K562 (cell line): ENCODE measurements at regions not wholly inside any gene's neighbourhood (a gene's known extent, or its start where the extent isn't known, plus 50 kb on each side); places are given as distances from the start of the nearest gene placed in this dataset.

Source experiments
- GABPA ChIP-seq: fragments of 200-800 bp; sonication (Bioruptor generic); conservative IDR thresholded peaks from 2 replicates; pipeline ENCODE4 v1.6.1; 2016; ENCODE audit warnings: low read depth, missing genetic modification characterization, missing compliant biosample characterization
- KAT7 ChIP-seq: sonication (generic); formaldehyde crosslinking; IDR thresholded peaks from 2 replicates; pipeline ENCODE4 v1.8.0; 2022; ENCODE audit warnings: missing genetic modification reagents, mild to moderate bottlenecking, borderline replicate concordance
- KLF6 ChIP-seq: fragments of 250-450 bp; sonication (Bioruptor Pico); IDR thresholded peaks from 2 replicates; pipeline ENCODE4 v1.4.0; 2020; ENCODE audit warnings: mild to moderate bottlenecking, moderate library complexity, borderline replicate concordance
- MED1 ChIP-seq: sonication (generic); formaldehyde crosslinking; IDR thresholded peaks from 2 replicates; pipeline ENCODE4 v1.8.1; 2023; ENCODE audit warnings: missing genetic modification reagents, borderline replicate concordance
- ZNF408 ChIP-seq: fragments of 250-450 bp; sonication (Bioruptor Pico); IDR thresholded peaks from 2 replicates; pipeline ENCODE4 v1.4.0; 2020; ENCODE audit warnings: low read depth, mild to moderate bottlenecking, moderate library complexity
- TF ChIP-seq, protein P1 (sequence below), 2 experiments: fragments of 450-650 bp in 1 of 2; sonication (generic) in 1 of 2; formaldehyde crosslinking in 1 of 2; IDR thresholded peaks; 2 replicates each; pipeline versions ENCODE4 v1.7.1 to v1.9.0; 2016 to 2022; ENCODE audit warnings: inconsistent platforms in 1 of 2, mild to moderate bottlenecking in 1 of 2, missing genetic modification reagents in 1 of 2
- TF ChIP-seq, protein P2 (sequence below): sonication (generic); formaldehyde crosslinking; IDR thresholded peaks from 2 replicates; pipeline ENCODE4 v1.8.1; 2022; ENCODE audit warnings: missing genetic modification reagents
- TF ChIP-seq, protein P3 (sequence below): sonication (generic); formaldehyde crosslinking; IDR thresholded peaks from 2 replicates; pipeline ENCODE4 v1.8.1; 2023; ENCODE audit warnings: missing genetic modification reagents, mild to moderate bottlenecking, borderline replicate concordance
- TF ChIP-seq, protein P4 (sequence below): fragments of 450-650 bp; IDR thresholded peaks from 2 replicates; pipeline ENCODE4 v1.6.1; 2016; ENCODE audit warnings: low read depth, mild to moderate bottlenecking, moderate library complexity
- TF ChIP-seq, protein P5 (sequence below): fragments of 250-450 bp; sonication (Bioruptor Pico); IDR thresholded peaks from 2 replicates; pipeline ENCODE4 v1.6.1; 2021; ENCODE audit warnings: mild to moderate bottlenecking

DNA sequence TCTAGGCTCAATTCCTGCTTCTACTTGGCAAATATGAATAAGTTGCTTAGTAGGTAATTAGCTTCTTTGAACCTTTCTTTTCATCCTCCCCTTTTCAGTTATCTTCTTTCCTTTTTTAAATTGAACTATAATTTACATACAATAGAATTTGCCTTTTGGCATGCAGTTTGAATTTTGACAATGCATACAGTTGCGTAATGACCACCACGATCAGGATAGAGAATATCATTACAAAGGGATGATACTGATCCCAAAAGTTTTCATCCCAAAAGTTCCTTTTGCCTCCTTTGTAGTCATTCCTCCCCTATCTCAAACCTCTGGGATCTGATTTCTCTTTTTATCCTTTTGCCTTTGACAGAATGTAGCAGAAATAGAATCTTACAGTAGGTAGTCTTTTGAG is 164.4 kb downstream of the NOC3L start (continued):
- TF ChIP-seq, protein P1, sequence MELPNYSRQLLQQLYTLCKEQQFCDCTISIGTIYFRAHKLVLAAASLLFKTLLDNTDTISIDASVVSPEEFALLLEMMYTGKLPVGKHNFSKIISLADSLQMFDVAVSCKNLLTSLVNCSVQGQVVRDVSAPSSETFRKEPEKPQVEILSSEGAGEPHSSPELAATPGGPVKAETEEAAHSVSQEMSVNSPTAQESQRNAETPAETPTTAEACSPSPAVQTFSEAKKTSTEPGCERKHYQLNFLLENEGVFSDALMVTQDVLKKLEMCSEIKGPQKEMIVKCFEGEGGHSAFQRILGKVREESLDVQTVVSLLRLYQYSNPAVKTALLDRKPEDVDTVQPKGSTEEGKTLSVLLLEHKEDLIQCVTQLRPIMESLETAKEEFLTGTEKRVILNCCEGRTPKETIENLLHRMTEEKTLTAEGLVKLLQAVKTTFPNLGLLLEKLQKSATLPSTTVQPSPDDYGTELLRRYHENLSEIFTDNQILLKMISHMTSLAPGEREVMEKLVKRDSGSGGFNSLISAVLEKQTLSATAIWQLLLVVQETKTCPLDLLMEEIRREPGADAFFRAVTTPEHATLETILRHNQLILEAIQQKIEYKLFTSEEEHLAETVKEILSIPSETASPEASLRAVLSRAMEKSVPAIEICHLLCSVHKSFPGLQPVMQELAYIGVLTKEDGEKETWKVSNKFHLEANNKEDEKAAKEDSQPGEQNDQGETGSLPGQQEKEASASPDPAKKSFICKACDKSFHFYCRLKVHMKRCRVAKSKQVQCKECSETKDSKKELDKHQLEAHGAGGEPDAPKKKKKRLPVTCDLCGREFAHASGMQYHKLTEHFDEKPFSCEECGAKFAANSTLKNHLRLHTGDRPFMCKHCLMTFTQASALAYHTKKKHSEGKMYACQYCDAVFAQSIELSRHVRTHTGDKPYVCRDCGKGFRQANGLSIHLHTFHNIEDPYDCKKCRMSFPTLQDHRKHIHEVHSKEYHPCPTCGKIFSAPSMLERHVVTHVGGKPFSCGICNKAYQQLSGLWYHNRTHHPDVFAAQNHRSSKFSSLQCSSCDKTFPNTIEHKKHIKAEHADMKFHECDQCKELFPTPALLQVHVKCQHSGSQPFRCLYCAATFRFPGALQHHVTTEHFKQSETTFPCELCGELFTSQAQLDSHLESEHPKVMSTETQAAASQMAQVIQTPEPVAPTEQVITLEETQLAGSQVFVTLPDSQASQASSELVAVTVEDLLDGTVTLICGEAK (IDR thresholded peaks at IDR 0.05), result no peak
- TF ChIP-seq, protein P1 (CRISPR knock-in tag; IDR thresholded peaks at IDR 0.05), result no peak
- TF ChIP-seq, protein P2, sequence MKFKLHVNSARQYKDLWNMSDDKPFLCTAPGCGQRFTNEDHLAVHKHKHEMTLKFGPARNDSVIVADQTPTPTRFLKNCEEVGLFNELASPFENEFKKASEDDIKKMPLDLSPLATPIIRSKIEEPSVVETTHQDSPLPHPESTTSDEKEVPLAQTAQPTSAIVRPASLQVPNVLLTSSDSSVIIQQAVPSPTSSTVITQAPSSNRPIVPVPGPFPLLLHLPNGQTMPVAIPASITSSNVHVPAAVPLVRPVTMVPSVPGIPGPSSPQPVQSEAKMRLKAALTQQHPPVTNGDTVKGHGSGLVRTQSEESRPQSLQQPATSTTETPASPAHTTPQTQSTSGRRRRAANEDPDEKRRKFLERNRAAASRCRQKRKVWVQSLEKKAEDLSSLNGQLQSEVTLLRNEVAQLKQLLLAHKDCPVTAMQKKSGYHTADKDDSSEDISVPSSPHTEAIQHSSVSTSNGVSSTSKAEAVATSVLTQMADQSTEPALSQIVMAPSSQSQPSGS (CRISPR knock-in tag), result no peak
- TF ChIP-seq, protein P3, sequence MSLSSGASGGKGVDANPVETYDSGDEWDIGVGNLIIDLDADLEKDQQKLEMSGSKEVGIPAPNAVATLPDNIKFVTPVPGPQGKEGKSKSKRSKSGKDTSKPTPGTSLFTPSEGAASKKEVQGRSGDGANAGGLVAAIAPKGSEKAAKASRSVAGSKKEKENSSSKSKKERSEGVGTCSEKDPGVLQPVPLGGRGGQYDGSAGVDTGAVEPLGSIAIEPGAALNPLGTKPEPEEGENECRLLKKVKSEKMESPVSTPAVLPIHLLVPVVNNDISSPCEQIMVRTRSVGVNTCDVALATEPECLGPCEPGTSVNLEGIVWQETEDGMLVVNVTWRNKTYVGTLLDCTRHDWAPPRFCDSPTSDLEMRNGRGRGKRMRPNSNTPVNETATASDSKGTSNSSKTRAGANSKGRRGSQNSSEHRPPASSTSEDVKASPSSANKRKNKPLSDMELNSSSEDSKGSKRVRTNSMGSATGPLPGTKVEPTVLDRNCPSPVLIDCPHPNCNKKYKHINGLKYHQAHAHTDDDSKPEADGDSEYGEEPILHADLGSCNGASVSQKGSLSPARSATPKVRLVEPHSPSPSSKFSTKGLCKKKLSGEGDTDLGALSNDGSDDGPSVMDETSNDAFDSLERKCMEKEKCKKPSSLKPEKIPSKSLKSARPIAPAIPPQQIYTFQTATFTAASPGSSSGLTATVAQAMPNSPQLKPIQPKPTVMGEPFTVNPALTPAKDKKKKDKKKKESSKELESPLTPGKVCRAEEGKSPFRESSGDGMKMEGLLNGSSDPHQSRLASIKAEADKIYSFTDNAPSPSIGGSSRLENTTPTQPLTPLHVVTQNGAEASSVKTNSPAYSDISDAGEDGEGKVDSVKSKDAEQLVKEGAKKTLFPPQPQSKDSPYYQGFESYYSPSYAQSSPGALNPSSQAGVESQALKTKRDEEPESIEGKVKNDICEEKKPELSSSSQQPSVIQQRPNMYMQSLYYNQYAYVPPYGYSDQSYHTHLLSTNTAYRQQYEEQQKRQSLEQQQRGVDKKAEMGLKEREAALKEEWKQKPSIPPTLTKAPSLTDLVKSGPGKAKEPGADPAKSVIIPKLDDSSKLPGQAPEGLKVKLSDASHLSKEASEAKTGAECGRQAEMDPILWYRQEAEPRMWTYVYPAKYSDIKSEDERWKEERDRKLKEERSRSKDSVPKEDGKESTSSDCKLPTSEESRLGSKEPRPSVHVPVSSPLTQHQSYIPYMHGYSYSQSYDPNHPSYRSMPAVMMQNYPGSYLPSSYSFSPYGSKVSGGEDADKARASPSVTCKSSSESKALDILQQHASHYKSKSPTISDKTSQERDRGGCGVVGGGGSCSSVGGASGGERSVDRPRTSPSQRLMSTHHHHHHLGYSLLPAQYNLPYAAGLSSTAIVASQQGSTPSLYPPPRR (CRISPR knock-in tag), result no peak
- no peak for TF ChIP-seq MED1 (CRISPR knock-in tag)
- TF ChIP-seq KAT7 (CRISPR knock-in tag), result no peak
- TF ChIP-seq, protein P4, sequence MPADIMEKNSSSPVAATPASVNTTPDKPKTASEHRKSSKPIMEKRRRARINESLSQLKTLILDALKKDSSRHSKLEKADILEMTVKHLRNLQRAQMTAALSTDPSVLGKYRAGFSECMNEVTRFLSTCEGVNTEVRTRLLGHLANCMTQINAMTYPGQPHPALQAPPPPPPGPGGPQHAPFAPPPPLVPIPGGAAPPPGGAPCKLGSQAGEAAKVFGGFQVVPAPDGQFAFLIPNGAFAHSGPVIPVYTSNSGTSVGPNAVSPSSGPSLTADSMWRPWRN, result no peak
- TF ChIP-seq, protein P5, sequence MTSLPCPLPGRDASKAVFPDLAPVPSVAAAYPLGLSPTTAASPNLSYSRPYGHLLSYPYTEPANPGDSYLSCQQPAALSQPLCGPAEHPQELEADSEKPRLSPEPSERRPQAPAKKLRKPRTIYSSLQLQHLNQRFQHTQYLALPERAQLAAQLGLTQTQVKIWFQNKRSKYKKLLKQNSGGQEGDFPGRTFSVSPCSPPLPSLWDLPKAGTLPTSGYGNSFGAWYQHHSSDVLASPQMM, result no peak
- TF ChIP-seq ZNF408 (CRISPR knock-in tag), result no peak
- no peak for TF ChIP-seq KLF6
- TF ChIP-seq GABPA, result no peak
